H1 (cell line): ENCODE measurements at regions not wholly inside any gene's neighbourhood (a gene's known extent, or its start where the extent isn't known, plus 50 kb on each side); places are given as distances from the start of the nearest gene placed in this dataset.

Experiments
- EGR1 ChIP-seq: IDR thresholded peaks from 2 replicates; pipeline ENCODE4 v1.6.1; 2011; ENCODE audit warnings: low read depth, low read length, borderline replicate concordance
- KDM5A ChIP-seq: fragments of 200-600 bp; IDR thresholded peaks from 2 replicates; pipeline ENCODE4 v1.7.1; 2012; ENCODE audit warnings: mild to moderate bottlenecking, low read length, inconsistent platforms, mixed read lengths
- RFX5 ChIP-seq: IDR thresholded peaks from 2 replicates; pipeline ENCODE4 v1.6.1; 2011; ENCODE audit warnings: low read depth, low read length, improper control_type of control experiment, borderline replicate concordance
- SIX5 ChIP-seq: IDR thresholded peaks from 2 replicates; pipeline ENCODE4 v1.6.1; 2011; ENCODE audit warnings: mild to moderate bottlenecking, low read depth, low read length
- TF ChIP-seq, protein P1 (sequence below): IDR thresholded peaks from 2 replicates; pipeline ENCODE4 v1.6.1; 2011; ENCODE audit warnings: low read length, improper control_type of control experiment

DNA sequence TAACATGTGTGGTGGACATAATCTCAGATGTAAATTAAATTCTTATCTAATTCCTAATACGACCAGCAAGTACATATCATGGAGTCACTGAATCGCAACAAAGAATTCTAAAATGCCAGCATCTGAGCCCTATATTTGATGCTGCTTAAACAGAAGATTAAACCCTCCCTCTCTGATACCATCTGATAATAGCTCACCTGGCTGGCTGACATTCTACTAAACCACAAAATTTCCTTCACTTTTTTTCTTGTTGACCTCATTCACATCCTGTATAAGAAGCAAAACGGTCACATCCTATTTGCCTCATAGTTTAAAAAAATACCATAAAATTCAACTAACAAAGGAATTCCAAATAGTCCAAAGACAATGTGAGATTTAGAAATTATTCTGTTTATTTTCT is 371.6 kb upstream of the SLC8A1 start (continued):
- TF ChIP-seq KDM5A (no peak), RFX5 (no peak), EGR1 (no peak), SIX5 (no peak)
- TF ChIP-seq, protein P1, sequence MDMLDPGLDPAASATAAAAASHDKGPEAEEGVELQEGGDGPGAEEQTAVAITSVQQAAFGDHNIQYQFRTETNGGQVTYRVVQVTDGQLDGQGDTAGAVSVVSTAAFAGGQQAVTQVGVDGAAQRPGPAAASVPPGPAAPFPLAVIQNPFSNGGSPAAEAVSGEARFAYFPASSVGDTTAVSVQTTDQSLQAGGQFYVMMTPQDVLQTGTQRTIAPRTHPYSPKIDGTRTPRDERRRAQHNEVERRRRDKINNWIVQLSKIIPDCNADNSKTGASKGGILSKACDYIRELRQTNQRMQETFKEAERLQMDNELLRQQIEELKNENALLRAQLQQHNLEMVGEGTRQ, result no peak
